ENCODE measurements at regions not wholly inside any gene's neighbourhood (a gene's known extent, or its start where the extent isn't known, plus 50 kb on each side); places are given as distances from the start of the nearest gene placed in this dataset.

GRCh38 chr18:27731211-27731610 is 445.7 kb downstream of the CDH2 start:
- no peak for ATAC-seq
- intact Hi-C loops (cut with micrococcal nuclease): no loop called here
- Mint-ChIP-seq H3K27me3 (no peaks in the 10 kb centered on the region), H3K4me3 (no peak overlapping the region), H3K27ac (no peak overlapping the region), H3K4me1 (ENCODE audit: low read depth) (no peaks in the 10 kb centered on the region), H3K36me3 (ENCODE audit: low read depth) (no peaks in the 10 kb centered on the region), H3K9me3 (peaks cover 12% of the 10 kb centered on the region)
- CTCF ChIA-PET: no interaction called here
- POLR2A ChIA-PET: no interaction called here
- TF ChIP-seq, protein P1, sequence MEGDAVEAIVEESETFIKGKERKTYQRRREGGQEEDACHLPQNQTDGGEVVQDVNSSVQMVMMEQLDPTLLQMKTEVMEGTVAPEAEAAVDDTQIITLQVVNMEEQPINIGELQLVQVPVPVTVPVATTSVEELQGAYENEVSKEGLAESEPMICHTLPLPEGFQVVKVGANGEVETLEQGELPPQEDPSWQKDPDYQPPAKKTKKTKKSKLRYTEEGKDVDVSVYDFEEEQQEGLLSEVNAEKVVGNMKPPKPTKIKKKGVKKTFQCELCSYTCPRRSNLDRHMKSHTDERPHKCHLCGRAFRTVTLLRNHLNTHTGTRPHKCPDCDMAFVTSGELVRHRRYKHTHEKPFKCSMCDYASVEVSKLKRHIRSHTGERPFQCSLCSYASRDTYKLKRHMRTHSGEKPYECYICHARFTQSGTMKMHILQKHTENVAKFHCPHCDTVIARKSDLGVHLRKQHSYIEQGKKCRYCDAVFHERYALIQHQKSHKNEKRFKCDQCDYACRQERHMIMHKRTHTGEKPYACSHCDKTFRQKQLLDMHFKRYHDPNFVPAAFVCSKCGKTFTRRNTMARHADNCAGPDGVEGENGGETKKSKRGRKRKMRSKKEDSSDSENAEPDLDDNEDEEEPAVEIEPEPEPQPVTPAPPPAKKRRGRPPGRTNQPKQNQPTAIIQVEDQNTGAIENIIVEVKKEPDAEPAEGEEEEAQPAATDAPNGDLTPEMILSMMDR (IDR thresholded peaks at IDR 0.05): no peak
- DNase-seq: no peak

- ChIA-PET CTCF (no interaction called here), POLR2A (interaction anchor here (1.1 kb wide), 1 partner anchor 19 kb away, joined by 3 read pairs; no protein-coding TSS in a partner anchor)
- no peaks in the 10 kb centered on the region for H3K4me1 Mint-ChIP-seq (ENCODE audit: low read depth)
- TF ChIP-seq, protein P1 (IDR thresholded peaks at IDR 0.05): no peak
- ATAC-seq (no peak), DNase-seq (no peak)
- peaks cover 15% of the 10 kb centered on the region for H3K9me3 Mint-ChIP-seq
- intact Hi-C loops (cut with micrococcal nuclease): no loop called here
- H3K4me3 Mint-ChIP-seq: no peak overlapping the region
- no peaks in the 10 kb centered on the region for H3K36me3 Mint-ChIP-seq (ENCODE audit: low read depth)
- no peak overlapping the region for H3K27ac Mint-ChIP-seq
- no peaks in the 10 kb centered on the region for H3K27me3 Mint-ChIP-seq
Measured at GRCh38 chr18:27728659-27729058, 448.3 kb downstream of the CDH2 start.

GRCh38 chr18:27724362-27724761 is 452.6 kb downstream of the CDH2 start:
- TF ChIP-seq, protein P1 (IDR thresholded peaks at IDR 0.05): no peak

GRCh38 chr18:27723168-27723567 is 453.8 kb downstream of the CDH2 start:
- Mint-ChIP-seq H3K4me3 (no peak overlapping the region), H3K4me1 (ENCODE audit: low read depth) (no peaks in the 10 kb centered on the region), H3K9me3 (peaks cover 12% of the 10 kb centered on the region), H3K27me3 (no peaks in the 10 kb centered on the region), H3K36me3 (ENCODE audit: low read depth) (no peaks in the 10 kb centered on the region), H3K27ac (no peak overlapping the region)
- TF ChIP-seq, protein P1 (IDR thresholded peaks at IDR 0.05): no peak
- ATAC-seq (no peak), DNase-seq (no peak)
- intact Hi-C loops (cut with micrococcal nuclease): no loop called here
- ChIA-PET CTCF (no interaction called here), POLR2A (no interaction called here)

More at GRCh38 chr18:27724362-27724761, 452.6 kb downstream of the CDH2 start:
- Mint-ChIP-seq H3K36me3 (ENCODE audit: low read depth) (no peaks in the 10 kb centered on the region), H3K27me3 (no peaks in the 10 kb centered on the region), H3K27ac (no peak overlapping the region), H3K4me1 (ENCODE audit: low read depth) (no peaks in the 10 kb centered on the region), H3K4me3 (no peak overlapping the region), H3K9me3 (peaks cover 15% of the 10 kb centered on the region)
- ATAC-seq (no peak), DNase-seq (no peak)
- ChIA-PET CTCF (no interaction called here), POLR2A (no interaction called here)
- intact Hi-C loops (cut with micrococcal nuclease): no loop called here

DNA sequence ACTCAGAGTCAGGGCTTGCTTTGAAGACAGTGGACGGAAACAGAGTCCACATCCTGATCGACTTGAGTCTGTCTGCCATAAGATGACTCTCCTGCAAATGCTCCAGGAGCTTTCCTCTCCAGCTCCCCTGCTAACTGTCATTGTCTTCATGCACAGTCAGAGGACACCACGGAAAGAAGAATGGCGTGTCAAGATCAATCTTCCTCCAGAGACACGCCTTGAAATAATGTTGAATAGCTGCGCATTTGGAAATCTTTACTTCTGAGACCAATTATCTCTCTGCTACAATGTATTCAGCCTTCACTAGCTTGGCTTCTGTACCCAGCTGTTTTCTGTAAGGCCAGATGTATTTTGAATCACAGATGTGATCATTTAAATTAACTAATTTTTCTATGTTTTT is 457.2 kb downstream of the CDH2 start:
- no peaks in the 10 kb centered on the region for H3K36me3 Mint-ChIP-seq (ENCODE audit: low read depth)
- no peaks in the 10 kb centered on the region for H3K27me3 Mint-ChIP-seq
- ATAC-seq (no peak), DNase-seq (no peak)
- ChIA-PET POLR2A (no interaction called here), CTCF (no interaction called here)
- intact Hi-C loops (cut with micrococcal nuclease): no loop called here
- no peak overlapping the region for H3K4me3 Mint-ChIP-seq
- H3K27ac Mint-ChIP-seq: no peak overlapping the region
- peaks cover 3% of the 10 kb centered on the region for H3K9me3 Mint-ChIP-seq
- no peaks in the 10 kb centered on the region for H3K4me1 Mint-ChIP-seq (ENCODE audit: low read depth)
- TF ChIP-seq, protein P1 (IDR thresholded peaks at IDR 0.05): no peak

All from activated CD8-positive, alpha-beta T cell treated with anti-CD3 and anti-CD28 coated beads for 36 hours (primary cell).